ENCODE measurements at regions not wholly inside any gene's neighbourhood (a gene's known extent, or its start where the extent isn't known, plus 50 kb on each side); places are given as distances from the start of the nearest gene placed in this dataset.
"Not testable (repeated sequence)": the region's sequence is repeated elsewhere in the genome, so short reads cannot be mapped to it uniquely, and the experiment has no call there.

GRCh38 chr9:106102821-106103220 is 408.5 kb downstream of the TMEM38B start:
- no peak for TF ChIP-seq CTCF (IDR thresholded peaks at IDR 0.05)
- H3K4me1 ChIP-seq (ENCODE audit: low read depth), result no peaks in the 10 kb centered on the region
- DNase-seq, result no peak
- no peak overlapping the region for H3K4me3 ChIP-seq
- intact Hi-C loops (cut with DNase I, micrococcal nuclease), result no loop called here
- ATAC-seq, result no peak
- H3K36me3 ChIP-seq (ENCODE audit: low read depth), result no peaks in the 10 kb centered on the region
- no peaks in the 10 kb centered on the region for H3K9me3 ChIP-seq

- intact Hi-C loops (cut with DNase I, micrococcal nuclease), result no loop called here
- Histone ChIP-seq H3K4me3 (no peak overlapping the region), H3K9me3 (no peaks in the 10 kb centered on the region), H3K4me1 (ENCODE audit: low read depth) (no peaks in the 10 kb centered on the region), H3K36me3 (ENCODE audit: low read depth) (no peaks in the 10 kb centered on the region)
- TF ChIP-seq CTCF (IDR thresholded peaks at IDR 0.05), result no peak
- ATAC-seq, result no peak
- no peak for DNase-seq
These were observed 410.5 kb downstream of the TMEM38B start for GRCh38 chr9:106104887-106105286.

- Histone ChIP-seq H3K4me3 (no peak overlapping the region), H3K9me3 (no peaks in the 10 kb centered on the region), H3K4me1 (ENCODE audit: low read depth) (no peaks in the 10 kb centered on the region), H3K36me3 (ENCODE audit: low read depth) (no peaks in the 10 kb centered on the region)
- intact Hi-C loops (cut with DNase I, micrococcal nuclease), result no loop called here
- DNase-seq (no peak), ATAC-seq (no peak)
- no peak for TF ChIP-seq CTCF (IDR thresholded peaks at IDR 0.05)
These were observed 412.1 kb downstream of the TMEM38B start for GRCh38 chr9:106106396-106106795.

- Histone ChIP-seq H3K4me1 (ENCODE audit: low read depth) (no peaks in the 10 kb centered on the region), H3K9me3 (no peaks in the 10 kb centered on the region), H3K4me3 (no peak overlapping the region), H3K36me3 (ENCODE audit: low read depth) (no peaks in the 10 kb centered on the region)
- TF ChIP-seq CTCF (IDR thresholded peaks at IDR 0.05), result no peak
- DNase-seq (no peak), ATAC-seq (no peak)
- intact Hi-C loops (cut with DNase I, micrococcal nuclease), result no loop called here
These were observed 413.4 kb downstream of the TMEM38B start for GRCh38 chr9:106107716-106108115.

- H3K4me3 ChIP-seq; H3K4me1 ChIP-seq (ENCODE audit: low read depth); DNase-seq; intact Hi-C loops (cut with DNase I, micrococcal nuclease); H3K36me3 ChIP-seq (ENCODE audit: low read depth); H3K9me3 ChIP-seq; ATAC-seq: not testable (repeated sequence)
These were observed 415.4 kb downstream of the TMEM38B start for GRCh38 chr9:106109706-106110105.

GRCh38 chr9:106110483-106110882 is 416.1 kb downstream of the TMEM38B start:
- no peak overlapping the region for H3K4me3 ChIP-seq
- DNase-seq (no peak), ATAC-seq (no peak)
- intact Hi-C loops (cut with DNase I, micrococcal nuclease), result no loop called here
- no peaks in the 10 kb centered on the region for H3K36me3 ChIP-seq (ENCODE audit: low read depth)
- H3K4me1 ChIP-seq (ENCODE audit: low read depth), result no peaks in the 10 kb centered on the region
- no peaks in the 10 kb centered on the region for H3K9me3 ChIP-seq
- TF ChIP-seq CTCF (IDR thresholded peaks at IDR 0.05), result no peak
